SW480 (cell line): ENCODE measurements at regions not wholly inside any gene's neighbourhood (a gene's known extent, or its start where the extent isn't known, plus 50 kb on each side); places are given as distances from the start of the nearest gene placed in this dataset.

Experiments used
- DNase-seq: peaks from one replicate; pipeline ENCODE4 v3.0.0-alpha.2; 2016; ENCODE audit warnings: low spot score

- no peak for DNase-seq
These were observed 110.9 kb upstream of the L3MBTL4 start for GRCh38 chr18:6525604-6526003.

- no peak for DNase-seq
These were observed 122.8 kb upstream of the L3MBTL4 start for GRCh38 chr18:6537475-6537874.

GRCh38 chr18:6541131-6541679 lies 126.5 kb upstream of the L3MBTL4 start:
- peak; percentile 70 for DNase-seq

GRCh38 chr18:6542296-6542695 lies 127.6 kb upstream of the L3MBTL4 start:
- no peak for DNase-seq

GRCh38 chr18:6543330-6543908 lies 128.7 kb upstream of the L3MBTL4 start:
- peak; percentile 61 for DNase-seq

GRCh38 chr18:6546229-6546628 lies 131.5 kb upstream of the L3MBTL4 start:
- DNase-seq, result no peak

GRCh38 chr18:6547476-6547875 lies 132.8 kb upstream of the L3MBTL4 start:
- peak; percentile 65 for DNase-seq

GRCh38 chr18:6553234-6553900 lies 138.7 kb upstream of the L3MBTL4 start:
- DNase-seq, result no peak

GRCh38 chr18:6557057-6557769 lies 142.5 kb upstream of the L3MBTL4 start:
- DNase-seq, result no peak

GRCh38 chr18:6557770-6558248 lies 143.1 kb upstream of the L3MBTL4 start:
- DNase-seq, result no peak

GRCh38 chr18:6558446-6559156 lies 143.9 kb upstream of the L3MBTL4 start:
- DNase-seq, result no peak

- no peak for DNase-seq
These were observed 144.6 kb upstream of the L3MBTL4 start for GRCh38 chr18:6559296-6559695.

GRCh38 chr18:6561016-6561415 lies 146.3 kb upstream of the L3MBTL4 start:
- no peak for DNase-seq

GRCh38 chr18:6561420-6561861 lies 146.7 kb upstream of the L3MBTL4 start:
- DNase-seq, result no peak

GRCh38 chr18:6561862-6562291 lies 147.2 kb upstream of the L3MBTL4 start:
- no peak for DNase-seq

GRCh38 chr18:6563896-6564295 lies 149.2 kb upstream of the L3MBTL4 start:
- no peak for DNase-seq

- no peak for DNase-seq
These were observed 150.5 kb upstream of the L3MBTL4 start for GRCh38 chr18:6564950-6565814.

- DNase-seq, result no peak
These were observed 151.0 kb upstream of the L3MBTL4 start for GRCh38 chr18:6565815-6566081.

- peak; percentile 42 for DNase-seq
These were observed 151.7 kb upstream of the L3MBTL4 start for GRCh38 chr18:6566338-6566911.

GRCh38 chr18:6569813-6570212 lies 155.1 kb upstream of the L3MBTL4 start:
- peak; percentile 31 for DNase-seq
